ENCODE measurements at regions not wholly inside any gene's neighbourhood (a gene's known extent, or its start where the extent isn't known, plus 50 kb on each side); places are given as distances from the start of the nearest gene placed in this dataset.

GRCh38 chr2:147388217-147388616 is 456.6 kb upstream of the ACVR2A start:
- no peak for DNase-seq (ENCODE audit: low spot score)

GRCh38 chr2:147386284-147386683 is 458.5 kb upstream of the ACVR2A start:
- Mint-ChIP-seq H3K4me3 (ENCODE audit: low read depth) (no peak overlapping the region), H3K9me3 (no peaks in the 10 kb centered on the region), H3K36me3 (ENCODE audit: low read depth) (no peaks in the 10 kb centered on the region), H3K27ac (no peak overlapping the region), H3K4me1 (ENCODE audit: low read depth) (peaks cover 1% of the 10 kb centered on the region), H3K27me3 (ENCODE audit: low read depth) (peaks cover 10% of the 10 kb centered on the region)
- intact Hi-C loops (cut with micrococcal nuclease), result no loop called here
- DNase-seq (ENCODE audit: low spot score), result no peak

More at GRCh38 chr2:147388217-147388616, 456.6 kb upstream of the ACVR2A start:
- Mint-ChIP-seq H3K9me3 (no peaks in the 10 kb centered on the region), H3K36me3 (ENCODE audit: low read depth) (no peaks in the 10 kb centered on the region), H3K27me3 (ENCODE audit: low read depth) (peaks cover 13% of the 10 kb centered on the region), H3K27ac (no peak overlapping the region), H3K4me1 (ENCODE audit: low read depth) (peaks cover 1% of the 10 kb centered on the region), H3K4me3 (ENCODE audit: low read depth) (no peak overlapping the region)
- intact Hi-C loops (cut with micrococcal nuclease), result no loop called here

GRCh38 chr2:147385600-147385999 is 459.2 kb upstream of the ACVR2A start:
- intact Hi-C loops (cut with micrococcal nuclease), result no loop called here
- H3K9me3 Mint-ChIP-seq, result no peaks in the 10 kb centered on the region
- peaks cover 10% of the 10 kb centered on the region for H3K27me3 Mint-ChIP-seq (ENCODE audit: low read depth)
- H3K27ac Mint-ChIP-seq, result no peak overlapping the region
- no peak overlapping the region for H3K4me3 Mint-ChIP-seq (ENCODE audit: low read depth)
- peaks cover 1% of the 10 kb centered on the region for H3K4me1 Mint-ChIP-seq (ENCODE audit: low read depth)
- no peak for DNase-seq (ENCODE audit: low spot score)
- H3K36me3 Mint-ChIP-seq (ENCODE audit: low read depth), result no peaks in the 10 kb centered on the region

GRCh38 chr2:147384659-147385058 is 460.2 kb upstream of the ACVR2A start:
- no peaks in the 10 kb centered on the region for H3K36me3 Mint-ChIP-seq (ENCODE audit: low read depth)
- H3K4me3 Mint-ChIP-seq (ENCODE audit: low read depth), result no peak overlapping the region
- H3K4me1 Mint-ChIP-seq (ENCODE audit: low read depth), result peaks cover 1% of the 10 kb centered on the region

GRCh38 chr2:147382322-147382948 is 462.4 kb upstream of the ACVR2A start:
- no peak overlapping the region for H3K4me3 Mint-ChIP-seq (ENCODE audit: low read depth)
- no peaks in the 10 kb centered on the region for H3K36me3 Mint-ChIP-seq (ENCODE audit: low read depth)
- no peaks in the 10 kb centered on the region for H3K9me3 Mint-ChIP-seq
- no peaks in the 10 kb centered on the region for H3K4me1 Mint-ChIP-seq (ENCODE audit: low read depth)
- DNase-seq (ENCODE audit: low spot score), result no peak
- peaks cover 1% of the 10 kb centered on the region for H3K27me3 Mint-ChIP-seq (ENCODE audit: low read depth)
- intact Hi-C loops (cut with micrococcal nuclease), result no loop called here
- no peak overlapping the region for H3K27ac Mint-ChIP-seq

More at GRCh38 chr2:147384659-147385058, 460.2 kb upstream of the ACVR2A start:
- Mint-ChIP-seq H3K27ac (no peak overlapping the region), H3K27me3 (ENCODE audit: low read depth) (peaks cover 7% of the 10 kb centered on the region), H3K9me3 (no peaks in the 10 kb centered on the region)
- intact Hi-C loops (cut with micrococcal nuclease), result no loop called here
- DNase-seq (ENCODE audit: low spot score), result no peak

GRCh38 chr2:147378403-147378802 is 466.4 kb upstream of the ACVR2A start:
- Mint-ChIP-seq H3K9me3 (no peaks in the 10 kb centered on the region), H3K27me3 (ENCODE audit: low read depth) (peaks cover 4% of the 10 kb centered on the region), H3K36me3 (ENCODE audit: low read depth) (no peaks in the 10 kb centered on the region), H3K27ac (no peak overlapping the region), H3K4me3 (ENCODE audit: low read depth) (no peak overlapping the region), H3K4me1 (ENCODE audit: low read depth) (peaks cover 4% of the 10 kb centered on the region)
- no peak for DNase-seq (ENCODE audit: low spot score)
- intact Hi-C loops (cut with micrococcal nuclease), result no loop called here

GRCh38 chr2:147375073-147375472 is 469.8 kb upstream of the ACVR2A start:
- no peaks in the 10 kb centered on the region for H3K36me3 Mint-ChIP-seq (ENCODE audit: low read depth)
- H3K27me3 Mint-ChIP-seq (ENCODE audit: low read depth), result peaks cover 19% of the 10 kb centered on the region
- H3K9me3 Mint-ChIP-seq, result no peaks in the 10 kb centered on the region
- H3K27ac Mint-ChIP-seq, result no peak overlapping the region
- peaks cover 5% of the 10 kb centered on the region for H3K4me1 Mint-ChIP-seq (ENCODE audit: low read depth)
- intact Hi-C loops (cut with micrococcal nuclease), result no loop called here
- no peak for DNase-seq (ENCODE audit: low spot score)
- no peak overlapping the region for H3K4me3 Mint-ChIP-seq (ENCODE audit: low read depth)

- H3K9me3 Mint-ChIP-seq, result no peaks in the 10 kb centered on the region
- peaks cover 19% of the 10 kb centered on the region for H3K27me3 Mint-ChIP-seq (ENCODE audit: low read depth)
- H3K36me3 Mint-ChIP-seq (ENCODE audit: low read depth), result no peaks in the 10 kb centered on the region
- no peak overlapping the region for H3K4me3 Mint-ChIP-seq (ENCODE audit: low read depth)
- H3K27ac Mint-ChIP-seq, result no peak overlapping the region
- H3K4me1 Mint-ChIP-seq (ENCODE audit: low read depth), result peaks cover 5% of the 10 kb centered on the region
- intact Hi-C loops (cut with micrococcal nuclease), result no loop called here
- DNase-seq (ENCODE audit: low spot score), result no peak
Measured at GRCh38 chr2:147374423-147374811, 470.4 kb upstream of the ACVR2A start.

- Mint-ChIP-seq H3K27ac (no peak overlapping the region), H3K4me1 (ENCODE audit: low read depth) (peaks cover 5% of the 10 kb centered on the region), H3K9me3 (no peaks in the 10 kb centered on the region), H3K27me3 (ENCODE audit: low read depth) (peaks cover 19% of the 10 kb centered on the region), H3K36me3 (ENCODE audit: low read depth) (no peaks in the 10 kb centered on the region), H3K4me3 (ENCODE audit: low read depth) (no peak overlapping the region)
- DNase-seq (ENCODE audit: low spot score), result no peak
- intact Hi-C loops (cut with micrococcal nuclease), result no loop called here
Measured at GRCh38 chr2:147373800-147374422, 470.9 kb upstream of the ACVR2A start.

- Mint-ChIP-seq H3K4me3 (ENCODE audit: low read depth) (no peak overlapping the region), H3K27me3 (ENCODE audit: low read depth) (peaks cover 16% of the 10 kb centered on the region), H3K9me3 (peaks cover 5% of the 10 kb centered on the region), H3K27ac (no peak overlapping the region), H3K36me3 (ENCODE audit: low read depth) (no peaks in the 10 kb centered on the region), H3K4me1 (ENCODE audit: low read depth) (peaks cover 9% of the 10 kb centered on the region)
- DNase-seq (ENCODE audit: low spot score), result no peak
- intact Hi-C loops (cut with micrococcal nuclease), result no loop called here
Measured at GRCh38 chr2:147368306-147368705, 476.5 kb upstream of the ACVR2A start.

GRCh38 chr2:147366279-147366678 is 478.6 kb upstream of the ACVR2A start:
- H3K27ac Mint-ChIP-seq, result no peak overlapping the region
- DNase-seq (ENCODE audit: low spot score), result no peak
- no peaks in the 10 kb centered on the region for H3K36me3 Mint-ChIP-seq (ENCODE audit: low read depth)
- peaks cover 10% of the 10 kb centered on the region for H3K27me3 Mint-ChIP-seq (ENCODE audit: low read depth)
- H3K9me3 Mint-ChIP-seq, result peaks cover 5% of the 10 kb centered on the region
- no peak overlapping the region for H3K4me3 Mint-ChIP-seq (ENCODE audit: low read depth)
- intact Hi-C loops (cut with micrococcal nuclease), result no loop called here
- H3K4me1 Mint-ChIP-seq (ENCODE audit: low read depth), result peaks cover 8% of the 10 kb centered on the region

- H3K27me3 Mint-ChIP-seq (ENCODE audit: low read depth), result peaks cover 6% of the 10 kb centered on the region
- H3K9me3 Mint-ChIP-seq, result peaks cover 5% of the 10 kb centered on the region
- H3K4me1 Mint-ChIP-seq (ENCODE audit: low read depth), result peaks cover 8% of the 10 kb centered on the region
- DNase-seq (ENCODE audit: low spot score), result no peak
- H3K36me3 Mint-ChIP-seq (ENCODE audit: low read depth), result no peaks in the 10 kb centered on the region
- intact Hi-C loops (cut with micrococcal nuclease), result no loop called here
- H3K4me3 Mint-ChIP-seq (ENCODE audit: low read depth), result no peak overlapping the region
- no peak overlapping the region for H3K27ac Mint-ChIP-seq
Measured at GRCh38 chr2:147365622-147366021, 479.2 kb upstream of the ACVR2A start.

GRCh38 chr2:147364597-147364996 is 480.2 kb upstream of the ACVR2A start:
- H3K27me3 Mint-ChIP-seq (ENCODE audit: low read depth), result peaks cover 10% of the 10 kb centered on the region
- intact Hi-C loops (cut with micrococcal nuclease), result no loop called here
- H3K9me3 Mint-ChIP-seq, result peaks cover 5% of the 10 kb centered on the region
- no peaks in the 10 kb centered on the region for H3K36me3 Mint-ChIP-seq (ENCODE audit: low read depth)
- no peak for DNase-seq (ENCODE audit: low spot score)
- H3K27ac Mint-ChIP-seq, result no peak overlapping the region
- H3K4me3 Mint-ChIP-seq (ENCODE audit: low read depth), result no peak overlapping the region
- peaks cover 8% of the 10 kb centered on the region for H3K4me1 Mint-ChIP-seq (ENCODE audit: low read depth)
